ENCODE measurements at regions not wholly inside any gene's neighbourhood (a gene's known extent, or its start where the extent isn't known, plus 50 kb on each side); places are given as distances from the start of the nearest gene placed in this dataset.
"Not testable (repeated sequence)": the region's sequence is repeated elsewhere in the genome, so short reads cannot be mapped to it uniquely, and the experiment has no call there.

GRCh38 chr2:64743739-64744330, 90.1 kb upstream of the SERTAD2 start:
- no peak for DNase-seq (ENCODE audit: low spot score)

- no peak for DNase-seq (ENCODE audit: low spot score)
These were observed 91.8 kb upstream of the SERTAD2 start for GRCh38 chr2:64745562-64745961.

- DNase-seq (ENCODE audit: low spot score): not testable (repeated sequence)
These were observed 94.0 kb upstream of the SERTAD2 start for GRCh38 chr2:64747690-64748091.

DNA sequence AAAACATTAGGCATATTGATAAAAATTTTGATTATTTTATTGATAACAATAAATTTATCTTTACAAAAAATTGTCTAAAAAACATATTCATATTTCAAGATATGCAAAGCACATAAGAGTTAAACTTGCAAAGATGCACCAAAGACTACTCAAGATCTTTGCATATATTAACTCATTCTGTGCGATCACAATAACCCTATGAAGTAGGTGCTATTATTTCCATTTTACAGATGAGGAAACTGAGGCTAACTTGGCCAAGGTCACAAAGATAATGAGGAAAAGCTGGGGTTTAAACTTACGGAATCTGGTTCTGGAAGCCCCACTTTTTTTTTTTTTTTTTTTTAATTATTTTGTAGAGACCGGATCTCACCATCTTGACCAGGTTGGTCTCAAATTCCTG, 94.4 kb upstream of the SERTAD2 start:
- DNase-seq (ENCODE audit: low spot score): no peak

DNA sequence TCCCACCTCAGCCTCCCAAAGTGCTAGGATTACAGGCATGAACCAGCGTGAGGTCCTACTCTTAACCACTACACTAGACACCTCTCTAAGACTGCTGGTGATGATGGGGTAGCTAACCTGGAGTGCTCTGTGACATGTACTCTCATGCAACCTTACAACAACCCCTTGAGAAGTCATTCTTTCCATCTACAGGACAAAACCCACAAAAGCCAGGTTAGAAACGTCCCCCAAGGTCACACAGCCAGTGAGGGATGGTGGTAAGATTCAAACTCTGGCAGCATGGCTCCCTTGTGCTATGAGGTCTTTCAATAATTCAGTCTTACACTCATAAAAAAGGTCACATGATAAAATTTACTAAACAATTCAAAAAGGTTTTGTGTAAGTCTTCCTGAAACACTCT, 94.8 kb upstream of the SERTAD2 start:
- no peak for DNase-seq (ENCODE audit: low spot score)

- DNase-seq (ENCODE audit: low spot score): peak; percentile 38
These were observed 95.7 kb upstream of the SERTAD2 start for GRCh38 chr2:64749446-64749845.

GRCh38 chr2:64750001-64750816, 96.5 kb upstream of the SERTAD2 start:
- DNase-seq (ENCODE audit: low spot score): peak; percentile 69

- DNase-seq (ENCODE audit: low spot score): peak; percentile 99
These were observed 97.1 kb upstream of the SERTAD2 start for GRCh38 chr2:64750817-64751285.

DNA sequence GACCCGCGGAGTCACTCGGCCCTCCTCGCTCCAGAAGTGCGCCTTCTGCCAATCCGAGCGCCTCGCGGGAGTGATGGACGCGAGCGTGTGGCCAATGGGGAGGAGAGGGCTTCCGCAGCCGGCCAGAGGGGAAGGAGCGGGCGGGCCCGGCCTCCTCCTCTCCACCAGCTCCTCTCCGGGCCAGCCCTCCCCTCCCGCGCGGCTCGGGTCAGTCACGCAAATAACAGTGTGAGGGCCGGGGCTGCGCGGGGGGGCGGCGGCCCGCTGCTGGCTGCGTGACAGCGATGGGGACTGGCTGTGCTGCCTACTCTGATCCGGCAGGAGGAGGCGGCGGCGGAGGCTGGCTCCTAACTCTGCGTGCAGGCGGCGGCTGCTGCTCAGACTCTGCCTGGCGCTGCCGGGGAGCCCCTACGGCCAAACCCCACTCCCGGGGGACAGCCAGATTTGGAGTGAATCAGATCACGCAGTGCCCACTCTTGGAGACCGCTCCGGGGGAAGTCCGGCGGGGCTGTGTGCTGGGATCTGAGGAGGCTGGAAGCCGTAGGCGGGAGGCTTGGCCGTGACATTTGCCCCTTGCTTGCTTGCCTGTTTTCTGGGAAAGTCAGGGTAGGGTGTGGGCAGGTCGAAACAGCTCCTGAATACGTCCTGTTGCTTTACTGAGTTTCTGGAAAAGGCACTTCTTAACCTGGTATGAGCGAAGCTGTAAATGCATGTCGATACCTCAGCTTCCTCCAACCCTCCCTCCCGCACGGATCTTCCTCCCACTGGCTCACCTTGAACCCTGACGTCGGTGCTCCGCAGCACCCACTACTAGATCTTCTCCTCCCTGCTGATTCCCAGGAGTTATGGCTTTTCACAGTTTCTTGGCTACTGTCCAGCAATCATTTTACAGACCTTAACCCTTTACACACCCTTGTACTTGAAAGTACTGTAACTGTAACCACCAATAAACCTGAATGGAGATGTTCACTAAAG, 97.9 kb upstream of the SERTAD2 start:
- DNase-seq (ENCODE audit: low spot score): peak; percentile 88

DNA sequence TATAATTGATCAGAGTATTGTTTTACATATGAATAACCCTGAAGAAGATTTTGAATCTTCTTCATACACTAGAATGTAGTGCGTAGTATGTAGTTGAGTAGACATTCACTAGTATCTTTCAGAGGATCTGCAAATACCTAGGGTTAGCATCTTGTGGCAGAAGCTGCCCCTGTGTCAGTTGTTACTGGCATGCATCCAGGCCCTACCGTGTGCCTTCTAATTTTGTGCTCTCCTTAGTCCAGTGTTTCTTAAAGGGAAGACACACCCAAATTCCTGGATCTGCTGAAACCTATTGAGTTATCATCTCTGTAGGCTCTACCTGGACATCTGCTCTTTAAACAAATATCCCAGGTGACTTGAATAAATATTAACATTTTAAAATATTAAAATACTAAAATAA, 99.7 kb upstream of the SERTAD2 start:
- DNase-seq (ENCODE audit: low spot score): no peak

DNA sequence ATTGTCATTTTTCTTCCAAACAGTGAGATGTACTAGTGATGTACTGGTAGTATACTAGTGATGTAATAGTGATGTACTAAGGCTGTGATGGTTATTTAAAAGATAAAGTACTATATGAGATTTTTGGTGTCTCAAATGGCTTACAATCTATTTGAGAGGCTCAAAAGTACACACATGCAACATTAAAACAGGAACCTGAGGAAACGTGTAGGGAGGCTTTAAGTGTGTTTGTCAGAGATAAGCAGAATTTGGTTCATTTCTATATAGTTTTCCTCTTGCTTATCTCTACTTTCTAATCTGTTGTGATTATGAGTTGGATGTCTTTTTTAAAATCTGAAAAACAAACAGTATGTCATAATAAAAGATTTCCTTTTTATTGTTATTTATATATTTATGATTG, 100.9 kb upstream of the SERTAD2 start:
- DNase-seq (ENCODE audit: low spot score): no peak

- no peak for DNase-seq (ENCODE audit: low spot score)
These were observed 103.4 kb upstream of the SERTAD2 start for GRCh38 chr2:64757126-64757525.

GRCh38 chr2:64760128-64760527, 106.4 kb upstream of the SERTAD2 start:
- no peak for DNase-seq (ENCODE audit: low spot score)

GRCh38 chr2:64762301-64762997, 108.7 kb upstream of the SERTAD2 start:
- no peak for DNase-seq (ENCODE audit: low spot score)

DNA sequence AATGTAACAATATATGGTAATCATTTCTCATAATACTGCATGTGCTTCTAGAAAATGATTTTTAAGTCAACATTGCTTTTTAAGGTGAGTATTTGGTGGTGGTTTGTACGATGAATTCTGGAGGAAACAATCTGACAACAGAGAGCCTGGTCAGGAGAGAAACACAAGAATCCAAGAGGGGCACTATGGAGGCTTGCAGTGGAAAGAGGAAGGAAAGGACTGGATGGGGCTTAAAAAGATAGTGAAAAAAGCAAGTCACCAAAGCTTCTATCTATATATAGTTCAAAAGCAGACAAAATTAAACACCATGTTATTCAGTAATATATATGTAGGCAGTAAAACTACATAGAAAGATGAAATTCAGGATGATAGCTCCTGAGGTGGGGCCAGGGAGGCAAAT, 109.4 kb upstream of the SERTAD2 start:
- no peak for DNase-seq (ENCODE audit: low spot score)

DNA sequence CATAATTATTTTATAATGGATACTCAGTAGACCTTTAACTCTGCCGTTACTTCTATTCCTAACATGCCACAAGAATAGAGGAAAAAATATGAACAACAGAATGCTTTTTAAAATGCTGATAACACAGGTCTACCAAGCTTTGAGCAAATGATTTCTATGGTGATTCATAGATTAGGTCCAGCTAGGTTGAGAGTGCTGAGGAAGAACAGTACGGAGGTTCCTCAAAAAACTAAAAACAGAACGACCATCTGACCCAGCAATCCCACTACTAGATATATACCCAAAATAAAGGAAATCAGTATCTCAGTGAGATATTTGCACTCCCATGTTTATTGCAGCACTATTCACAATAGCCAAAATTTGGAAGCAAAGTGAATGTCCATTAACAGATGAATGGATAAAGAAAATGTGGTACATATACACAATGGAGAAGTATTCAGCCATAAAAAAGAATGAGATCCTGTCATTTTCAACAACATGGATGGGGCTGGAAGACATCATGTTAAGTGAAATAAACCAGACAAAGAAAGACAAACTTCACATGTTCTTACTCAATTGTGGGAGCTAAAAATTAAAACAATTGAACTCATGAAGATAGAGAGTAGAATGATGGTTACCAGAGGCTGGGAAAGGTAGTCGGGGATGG, 111.6 kb upstream of the SERTAD2 start:
- DNase-seq (ENCODE audit: low spot score): no peak

DNA sequence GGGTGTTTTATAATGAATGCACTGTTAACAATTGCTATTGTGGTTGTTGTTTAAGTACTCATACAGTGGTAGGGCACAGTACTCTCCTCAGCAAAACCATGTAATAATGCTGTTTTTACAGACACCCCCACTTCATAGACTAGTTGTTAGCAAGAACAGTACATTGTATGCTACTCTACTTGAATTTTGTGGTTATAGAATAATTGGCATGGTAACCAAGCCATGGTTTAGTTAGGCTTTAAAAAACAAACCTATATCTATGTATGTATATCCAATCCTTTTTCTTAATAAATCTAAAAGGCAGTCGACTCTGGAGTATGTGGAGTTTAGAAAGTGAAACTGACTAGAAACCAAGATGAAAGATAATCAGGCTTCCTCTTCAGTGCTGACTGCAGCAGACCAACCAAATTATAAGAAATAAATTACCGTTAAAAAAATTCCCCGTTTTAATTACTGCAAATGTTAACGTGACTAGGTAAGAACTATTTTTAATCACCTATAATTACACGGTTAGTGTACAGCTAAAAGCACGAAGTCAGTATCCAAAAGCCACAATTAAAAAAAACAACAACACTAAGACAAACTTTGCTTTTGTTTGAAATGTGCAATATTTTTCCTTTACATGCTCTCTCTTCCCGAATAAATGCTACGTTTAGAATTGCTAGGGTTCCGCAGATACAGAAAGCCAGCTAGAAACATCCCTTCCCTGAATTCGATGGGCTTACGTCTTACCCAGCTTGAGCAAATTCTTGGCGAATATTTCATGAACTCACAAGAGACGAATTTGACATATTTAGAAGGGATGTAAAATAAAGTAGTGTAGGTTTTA, 113.3 kb upstream of the SERTAD2 start:
- DNase-seq (ENCODE audit: low spot score): peak; percentile 36

GRCh38 chr2:64767670-64768468, 114.2 kb upstream of the SERTAD2 start:
- peak; percentile 92 for DNase-seq (ENCODE audit: low spot score)

DNA sequence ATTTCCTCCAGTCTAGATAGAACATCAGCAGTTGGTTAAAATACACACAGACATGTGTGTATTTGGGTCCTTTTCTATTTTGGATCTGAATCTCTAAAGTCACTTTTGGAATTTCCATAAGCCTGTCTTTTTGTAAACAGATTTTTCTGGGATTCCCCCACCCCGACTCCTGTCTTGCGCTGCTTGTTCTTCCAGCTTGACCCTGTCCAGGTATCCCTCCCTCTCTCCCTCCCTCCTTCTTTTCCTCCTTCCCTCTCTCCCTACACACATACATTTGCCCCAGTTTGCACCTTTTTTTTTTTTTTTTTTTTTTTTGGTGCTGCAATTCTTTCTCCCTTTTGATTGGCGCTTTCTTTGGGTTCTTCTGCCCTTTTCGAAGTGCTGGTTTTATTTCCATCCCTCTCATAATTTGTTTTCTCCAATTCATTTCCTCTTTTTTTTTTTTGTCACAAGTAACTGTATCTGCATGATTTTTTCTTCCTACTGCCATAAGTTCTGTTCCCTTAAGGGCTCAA, 114.8 kb upstream of the SERTAD2 start:
- DNase-seq (ENCODE audit: low spot score): no peak
